Putamen (tissue), 1 donor: ENCODE measurements at regions not wholly inside any gene's neighbourhood (a gene's known extent, or its start where the extent isn't known, plus 50 kb on each side); places are given as distances from the start of the nearest gene placed in this dataset.

Experiments used
- DNase-seq: peaks from one replicate; pipeline ENCODE4 v3.0.0-alpha.2; 2016; ENCODE audit warnings: low spot score

DNA sequence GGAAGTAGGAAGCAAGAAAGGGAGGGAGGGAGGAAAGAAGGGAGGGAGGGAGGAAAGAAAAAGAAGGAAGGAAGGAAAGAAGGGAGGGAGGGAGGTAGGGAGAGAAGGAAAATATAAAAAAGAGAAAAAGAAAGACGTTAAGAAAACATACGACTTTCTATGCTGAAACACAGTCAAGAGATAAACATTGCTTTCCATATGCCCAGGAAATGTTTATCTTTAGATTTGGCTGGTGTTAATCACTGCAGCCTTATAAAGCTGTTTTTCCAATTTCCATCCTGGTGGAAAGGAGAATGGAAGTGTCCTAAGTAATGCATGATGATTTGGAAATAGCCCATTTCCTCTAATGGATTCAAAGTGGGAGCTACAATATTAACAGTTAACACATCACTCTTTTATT is 524.3 kb downstream of the MTRR start:
- DNase-seq: no peak

DNA sequence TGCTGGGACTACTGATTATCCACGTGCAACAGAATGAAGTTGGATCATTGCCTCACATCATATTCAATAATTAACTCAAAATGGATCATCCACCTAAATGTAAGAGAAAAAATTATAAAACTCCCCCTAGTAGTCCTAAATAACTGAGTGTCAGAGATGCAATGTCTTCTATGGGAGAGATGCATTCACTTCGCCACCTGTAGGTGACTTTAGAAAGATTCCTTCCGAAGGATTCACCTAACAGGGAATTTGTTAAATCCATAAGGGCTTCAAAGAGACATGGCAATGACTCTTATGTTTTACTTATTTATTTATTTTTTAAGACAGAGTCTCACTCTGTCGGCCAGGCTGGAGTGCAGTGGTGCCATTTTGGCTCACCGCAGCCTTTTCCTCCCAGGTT is 526.0 kb downstream of the MTRR start:
- DNase-seq: no peak

DNA sequence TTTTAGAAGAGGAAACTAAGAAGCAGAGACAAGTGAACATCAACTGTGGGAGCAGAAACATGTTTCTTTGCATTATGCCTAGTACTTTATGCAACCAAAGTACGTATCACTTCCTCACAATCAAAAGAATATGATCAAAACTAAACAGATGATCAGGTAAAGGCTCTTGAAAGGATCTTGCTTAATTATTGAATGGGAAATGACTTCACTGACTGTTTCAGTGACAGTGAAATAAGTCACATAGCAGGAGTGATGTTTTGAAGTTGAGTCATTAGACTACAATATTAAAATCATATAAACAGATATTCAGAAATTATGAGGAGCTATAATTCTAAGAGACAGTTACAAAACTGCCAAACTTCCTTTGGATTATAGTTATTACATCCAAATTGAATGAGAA is 527.3 kb downstream of the MTRR start:
- no peak for DNase-seq

DNA sequence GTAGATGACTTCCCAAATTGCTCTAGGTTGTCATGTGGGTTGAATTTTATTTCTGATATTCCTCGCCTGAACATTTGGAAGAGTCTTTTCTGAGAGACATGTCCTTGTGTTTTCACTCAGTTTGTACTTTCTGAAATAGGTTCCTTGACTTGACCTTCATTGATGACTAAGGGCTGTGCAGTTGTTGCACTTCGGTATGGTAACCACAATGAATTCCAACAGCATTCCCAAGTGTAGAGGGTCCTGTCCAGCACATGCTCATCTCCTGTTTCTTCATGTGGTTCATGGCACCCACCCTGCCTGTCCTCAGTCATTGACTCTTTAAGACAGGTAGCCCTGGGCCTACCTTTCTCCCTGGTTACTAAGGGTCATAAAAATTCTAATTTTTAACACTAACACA is 527.8 kb downstream of the MTRR start:
- no peak for DNase-seq

DNA sequence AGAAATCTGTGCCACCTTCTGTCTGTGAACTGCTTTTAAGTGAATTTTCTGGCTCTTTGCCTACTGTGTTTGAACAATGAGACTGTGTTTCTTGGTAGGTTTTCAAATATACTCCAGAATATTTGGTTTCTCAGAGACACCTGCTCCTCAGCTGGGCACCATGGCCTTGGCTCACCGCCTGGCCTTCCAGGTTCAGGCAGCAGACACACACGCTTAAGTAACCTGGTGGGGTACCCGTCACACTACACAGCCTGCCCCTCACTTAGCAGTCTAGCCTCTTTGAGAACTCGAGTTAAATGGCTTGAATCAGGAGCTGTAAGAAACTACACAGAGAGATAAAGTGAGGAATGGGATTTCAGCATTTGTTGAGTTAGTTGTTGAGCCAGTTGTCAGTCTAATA is 530.5 kb downstream of the MTRR start:
- DNase-seq: no peak

DNA sequence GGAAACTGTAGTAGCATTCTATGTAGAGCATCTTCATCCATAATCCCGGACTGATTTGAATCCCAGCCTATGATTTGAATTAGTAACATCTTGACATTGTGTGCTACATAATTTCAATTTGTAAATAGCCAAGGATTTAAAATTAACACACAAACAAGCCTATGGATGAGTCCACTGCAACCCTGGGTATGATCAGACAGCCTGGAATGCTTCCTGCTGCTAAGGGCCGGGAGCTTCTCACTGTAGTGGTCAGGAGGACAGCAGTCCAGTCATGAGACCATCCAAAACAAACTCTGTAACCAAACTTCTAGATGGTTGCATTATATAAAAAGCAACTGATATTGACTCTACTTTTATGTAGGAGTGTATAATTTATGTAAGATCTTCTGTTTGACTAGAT is 539.3 kb downstream of the MTRR start:
- DNase-seq: no peak

DNA sequence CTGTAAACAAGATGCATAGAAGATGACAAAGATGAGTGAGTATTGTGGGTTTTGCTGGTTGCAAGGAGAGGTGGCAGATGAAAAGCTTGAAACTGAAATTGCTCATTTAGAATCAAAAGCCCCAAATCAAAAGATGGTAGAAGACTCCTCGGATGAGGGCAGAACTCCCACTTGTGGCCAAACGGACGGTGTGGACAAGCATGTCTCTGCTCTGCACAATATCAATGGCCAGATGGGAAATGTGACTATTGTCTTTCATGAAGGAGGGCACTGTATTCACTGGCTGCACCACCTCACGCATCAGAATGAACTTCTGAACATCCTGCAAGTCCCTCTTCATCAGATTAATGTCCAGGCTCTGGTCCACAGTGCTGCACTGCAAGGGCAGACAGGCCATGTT is 541.7 kb downstream of the MTRR start:
- no peak for DNase-seq

DNA sequence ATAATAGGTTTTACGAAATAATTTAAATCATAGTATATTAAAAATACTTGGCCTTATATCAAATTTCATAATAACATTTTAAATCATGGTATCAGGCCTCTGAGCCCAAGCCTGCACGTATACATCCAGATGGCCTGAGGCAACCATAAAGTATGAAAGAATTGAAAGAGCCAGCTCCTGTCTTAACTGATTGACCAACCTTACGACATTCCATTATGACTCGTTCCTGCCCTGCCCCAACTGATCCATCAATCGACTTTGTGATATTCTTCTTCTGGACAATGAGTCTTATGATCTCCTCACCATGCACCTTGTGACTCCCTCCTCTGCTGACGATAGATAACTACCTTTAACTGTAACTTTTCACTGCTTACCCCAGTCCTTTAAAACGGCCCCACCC is 545.0 kb downstream of the MTRR start:
- DNase-seq: no peak

DNA sequence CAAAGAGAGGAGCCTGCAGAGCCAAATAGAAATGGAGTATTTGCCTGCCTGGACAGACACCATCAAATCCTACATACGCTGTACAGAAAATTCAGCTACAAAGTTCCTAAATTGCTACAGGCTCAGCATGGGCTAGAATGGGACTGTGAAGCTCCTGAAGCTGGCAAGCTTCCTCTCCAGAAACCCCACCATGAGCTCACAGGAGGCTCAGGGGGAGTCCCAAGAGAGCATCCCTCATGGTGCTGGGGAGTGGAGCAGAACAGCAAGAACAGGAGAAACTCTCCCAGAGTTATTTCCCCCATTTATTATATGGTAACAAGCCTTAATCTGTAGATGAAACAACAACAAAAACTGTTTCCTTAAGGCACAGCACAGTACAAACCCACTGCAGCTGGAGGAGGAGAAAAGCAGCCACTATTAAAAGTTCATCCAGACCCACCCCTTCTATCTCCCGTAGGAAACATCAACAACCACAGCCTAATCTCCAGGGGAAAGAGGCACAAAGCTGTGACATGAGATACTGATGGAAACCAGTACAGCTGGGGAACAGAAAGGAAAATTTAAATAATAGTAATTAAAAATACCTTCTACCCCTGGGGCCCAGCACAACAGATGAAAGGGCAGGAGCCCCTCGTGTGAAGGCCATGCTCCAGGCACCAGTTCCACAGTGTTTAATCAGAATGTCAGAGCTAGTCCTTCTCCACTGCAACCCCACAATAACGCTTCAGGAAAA is 548.5 kb downstream of the MTRR start:
- DNase-seq: no peak

DNA sequence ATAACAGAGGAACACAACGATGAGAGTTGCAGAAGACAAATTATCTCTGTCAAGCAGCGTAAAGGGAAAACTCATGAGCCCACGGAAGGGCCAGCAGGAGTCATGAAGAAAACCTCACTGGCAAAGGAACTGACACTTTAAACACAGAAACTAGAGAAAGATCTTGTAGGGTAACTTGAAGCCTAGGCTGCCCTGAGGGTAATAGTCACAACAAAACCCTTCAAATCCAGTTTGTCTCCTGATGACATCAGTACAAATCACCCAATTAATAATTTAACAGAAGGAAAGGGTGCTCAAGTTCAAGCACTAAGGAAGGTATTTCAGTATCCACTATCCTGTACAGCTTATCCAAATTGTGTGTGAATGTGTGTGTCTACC is 549.1 kb downstream of the MTRR start:
- DNase-seq: no peak

DNA sequence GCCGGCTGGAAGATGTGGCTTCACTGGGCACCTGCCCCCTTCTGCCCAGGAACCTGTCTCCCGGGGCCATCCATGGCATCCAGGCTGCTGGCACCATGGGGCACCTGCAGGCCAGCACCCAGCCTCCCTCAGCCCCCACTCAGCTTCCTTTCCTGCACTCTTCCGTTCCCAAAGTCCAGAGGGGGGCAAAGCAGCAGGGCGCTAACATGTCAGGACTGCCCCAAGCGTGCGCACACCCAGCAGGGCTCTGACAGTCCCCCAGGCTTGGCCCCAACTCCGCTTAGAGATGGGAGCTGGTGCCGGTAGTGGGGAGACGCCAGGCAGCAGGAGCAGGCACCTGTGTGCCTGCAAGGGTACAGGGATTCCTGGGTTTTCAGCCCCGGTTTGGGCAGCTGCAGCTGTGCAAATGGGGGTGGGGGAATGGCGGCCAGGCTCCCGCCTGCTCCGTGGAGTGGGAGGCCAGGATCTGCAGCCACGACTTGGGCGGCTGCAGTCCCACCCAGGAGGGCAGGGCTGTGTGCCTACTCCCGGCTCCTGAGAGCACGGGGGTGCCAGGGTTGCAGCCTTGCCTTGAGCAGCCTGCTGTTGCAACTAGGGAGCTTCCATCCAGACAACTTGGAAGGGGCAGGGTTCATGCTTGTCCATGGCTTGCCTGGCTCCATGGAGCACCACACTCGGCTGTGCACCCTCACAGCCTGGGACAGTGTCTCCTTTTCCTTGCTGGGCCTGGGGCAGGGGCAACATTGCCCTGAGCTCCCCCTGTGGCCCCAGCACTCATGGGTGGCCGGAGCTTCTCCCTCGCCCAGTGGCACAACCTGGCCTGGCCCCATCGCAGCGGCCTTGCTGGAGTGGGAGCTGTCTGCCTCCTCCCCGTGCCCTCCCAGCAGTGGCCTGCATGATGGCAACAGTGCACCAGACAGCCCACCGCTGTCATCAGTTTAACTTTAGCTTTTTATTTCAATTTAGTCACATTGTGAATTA is 561.1 kb downstream of the MTRR start:
- DNase-seq: no peak

DNA sequence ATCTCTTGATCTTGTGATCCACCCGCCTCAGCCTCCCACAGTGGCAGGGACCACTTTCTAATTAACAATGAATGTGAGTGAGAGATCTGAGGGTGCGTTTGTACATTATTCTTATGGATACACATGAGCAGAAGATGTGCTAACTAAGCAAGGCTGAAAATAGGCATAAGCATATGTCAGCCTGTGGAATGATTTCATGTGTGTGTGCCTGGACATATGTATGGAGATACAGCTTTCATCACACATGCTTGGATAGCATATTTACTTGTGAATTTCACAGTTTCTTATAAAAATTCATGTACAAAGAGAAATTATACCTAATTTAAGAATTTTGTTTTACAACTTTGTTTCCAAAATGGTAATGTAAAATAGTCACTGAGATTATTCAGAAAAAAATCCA is 565.6 kb downstream of the MTRR start:
- DNase-seq: no peak

DNA sequence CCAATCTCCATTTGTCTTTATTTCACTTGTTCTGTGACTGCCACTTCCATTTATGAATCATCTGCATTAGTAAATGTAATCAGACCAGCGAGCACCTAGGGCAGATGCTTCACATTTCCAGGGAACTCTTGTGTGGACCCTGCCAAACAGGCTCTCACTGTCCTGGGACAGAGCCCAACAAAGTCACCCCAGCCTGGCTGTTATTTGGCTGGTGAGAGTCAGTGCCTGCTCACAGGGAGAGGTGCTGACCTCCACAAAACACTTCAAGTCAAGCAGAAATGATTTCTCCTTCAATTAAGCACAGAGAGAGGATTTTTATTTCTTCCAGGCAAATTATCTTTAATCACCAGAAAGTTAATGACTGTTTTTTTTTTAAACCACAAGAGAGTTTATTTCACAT is 568.0 kb downstream of the MTRR start:
- no peak for DNase-seq

DNA sequence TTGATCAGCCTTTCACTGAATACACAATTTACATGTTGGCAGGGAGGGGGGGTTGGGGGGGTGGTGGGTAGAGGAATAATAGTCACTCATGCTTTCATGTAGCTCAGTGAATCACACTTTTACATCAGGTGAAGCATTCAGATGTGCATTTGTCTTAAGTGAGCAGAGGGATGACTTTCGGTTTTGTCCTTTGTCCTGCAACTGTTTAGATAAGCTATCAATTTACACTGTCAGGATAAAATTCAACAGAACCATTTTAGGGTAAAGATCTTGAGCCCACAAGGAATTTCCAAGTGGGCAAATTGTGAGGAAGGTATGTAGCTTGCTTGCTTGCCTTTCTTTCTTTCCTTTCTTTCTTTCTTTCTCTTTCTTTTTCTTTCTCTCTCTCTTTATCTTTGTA is 576.2 kb downstream of the MTRR start:
- DNase-seq: no peak

DNA sequence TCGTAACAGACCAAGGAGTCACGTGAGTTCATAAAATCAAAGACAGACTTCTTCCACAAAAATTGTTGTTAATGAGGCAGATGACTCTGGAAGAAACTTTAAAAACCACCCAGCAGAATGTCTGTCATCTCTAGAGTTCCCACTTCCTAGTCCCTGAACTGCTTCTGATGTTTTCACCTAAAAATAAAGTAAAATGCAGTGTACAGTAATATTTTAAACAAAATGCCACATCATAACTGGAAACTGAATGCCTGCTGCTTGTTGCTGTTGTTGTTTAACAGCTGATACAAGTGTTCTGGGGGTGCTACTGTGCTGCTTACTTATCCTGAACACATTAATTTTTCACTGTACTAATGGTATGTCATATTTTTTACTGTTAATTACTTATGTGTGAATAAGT is 577.2 kb downstream of the MTRR start:
- no peak for DNase-seq

DNA sequence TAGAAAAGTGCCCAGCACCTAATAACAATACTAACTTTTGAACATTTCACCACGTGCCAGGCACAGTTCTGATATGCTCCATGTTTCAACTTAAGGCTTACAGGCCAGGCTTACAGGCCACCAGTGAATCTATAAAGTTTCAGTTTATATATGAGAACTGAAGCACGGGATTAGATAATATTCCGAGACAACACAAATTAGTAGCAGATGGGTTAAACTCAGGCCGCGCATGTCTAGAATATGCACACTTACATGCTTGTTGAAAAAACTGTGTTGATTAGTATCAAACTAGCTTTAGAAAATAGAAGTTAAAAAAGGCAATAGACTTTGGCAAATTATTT is 587.9 kb downstream of the MTRR start:
- peak; percentile 9 for DNase-seq

DNA sequence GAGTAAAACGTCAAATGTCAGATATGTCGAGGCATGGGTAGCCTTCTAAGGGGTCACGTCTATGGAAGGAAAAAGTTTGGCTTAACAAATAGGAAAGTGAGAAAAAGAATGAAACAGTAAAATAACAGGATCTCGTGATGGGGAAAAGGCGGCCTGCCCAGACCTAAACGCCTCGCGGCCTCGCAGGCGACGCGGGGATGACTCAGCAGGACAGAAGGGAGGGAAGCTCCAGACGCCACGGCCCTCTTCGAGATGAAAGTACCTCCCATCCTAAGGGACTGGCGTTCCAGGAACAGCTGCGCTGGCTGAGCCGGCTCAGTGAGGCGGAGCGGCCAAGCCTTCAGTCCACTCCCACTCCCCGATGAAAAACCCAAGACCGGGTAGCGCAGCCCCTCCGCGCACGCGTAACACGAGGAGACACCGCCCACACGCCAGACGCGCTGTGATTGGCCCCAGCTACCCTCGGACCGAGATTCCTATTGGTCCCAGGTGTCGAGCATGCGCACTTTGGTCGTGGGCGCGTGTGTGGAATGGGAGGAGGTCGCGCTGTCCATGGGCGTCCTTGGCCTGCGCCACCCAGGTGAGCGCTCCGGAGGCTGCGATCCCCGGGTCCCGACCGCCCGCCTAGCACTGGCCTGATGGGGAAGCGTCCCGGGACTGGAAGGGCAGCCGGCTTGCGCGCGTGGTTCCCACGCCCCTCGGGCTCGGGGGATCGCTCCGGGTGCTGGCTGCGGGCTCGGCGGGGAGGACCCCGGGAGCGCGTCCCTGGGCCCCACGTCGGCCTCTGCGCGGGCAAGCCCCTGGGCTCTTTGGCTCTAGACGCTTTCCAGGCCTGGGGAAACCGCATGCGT is 588.5 kb downstream of the MTRR start:
- peak; percentile 95 for DNase-seq

DNA sequence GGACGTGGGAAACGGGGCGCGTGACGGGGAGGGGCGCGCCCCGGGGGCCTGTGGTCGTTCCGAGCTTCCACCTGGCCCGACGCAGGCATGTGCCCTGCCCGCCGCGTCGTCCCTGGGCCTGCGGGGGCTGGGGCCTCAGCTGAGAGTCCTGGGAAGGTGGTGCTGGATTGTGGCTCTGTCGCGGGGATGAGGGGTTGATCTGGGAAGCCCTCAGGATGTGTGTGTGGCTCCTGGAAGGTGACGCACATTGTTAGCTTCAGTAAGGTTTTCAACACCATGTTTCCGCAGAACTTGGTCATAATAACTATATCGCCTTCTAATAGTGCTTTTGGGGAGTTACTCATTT is 589.1 kb downstream of the MTRR start:
- DNase-seq: no peak

DNA sequence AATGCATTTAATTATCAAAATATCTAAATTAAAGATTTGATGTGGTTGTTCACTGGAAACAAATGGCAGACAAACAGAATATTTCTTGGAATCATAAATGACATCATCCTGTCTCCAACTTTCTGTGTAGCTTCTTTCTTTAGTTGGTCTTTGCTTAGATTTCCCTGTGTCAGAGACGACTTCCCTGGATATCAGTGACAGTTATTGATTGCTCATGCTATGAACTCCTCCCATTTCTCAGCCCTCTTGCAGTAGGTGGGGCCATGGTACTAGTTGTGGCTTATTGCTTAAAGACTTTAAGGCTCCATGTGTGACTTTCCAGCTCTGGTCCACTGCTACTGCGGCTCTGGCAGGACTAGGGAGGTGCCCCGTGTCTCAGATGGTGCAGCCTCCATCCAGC is 592.6 kb downstream of the MTRR start:
- no peak for DNase-seq

DNA sequence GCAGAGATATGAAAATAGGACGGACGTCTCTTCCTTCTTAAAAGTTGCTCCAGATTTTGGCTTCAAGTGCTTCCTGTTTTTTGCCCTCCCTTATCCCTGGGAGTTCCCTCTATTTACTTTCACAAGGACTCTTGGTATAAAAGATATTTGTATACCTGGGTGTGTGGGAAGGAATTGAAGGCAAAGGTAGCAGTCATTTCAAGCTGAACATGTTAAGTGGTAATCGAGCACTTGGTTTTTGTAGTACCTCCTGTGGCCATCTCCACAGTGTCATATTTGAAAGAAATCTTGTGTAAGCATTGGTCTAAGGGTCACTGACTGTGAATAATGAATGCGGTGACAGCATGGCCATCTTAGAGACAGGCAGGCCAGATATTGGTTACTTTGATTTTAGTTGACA is 593.6 kb downstream of the MTRR start:
- no peak for DNase-seq

DNA sequence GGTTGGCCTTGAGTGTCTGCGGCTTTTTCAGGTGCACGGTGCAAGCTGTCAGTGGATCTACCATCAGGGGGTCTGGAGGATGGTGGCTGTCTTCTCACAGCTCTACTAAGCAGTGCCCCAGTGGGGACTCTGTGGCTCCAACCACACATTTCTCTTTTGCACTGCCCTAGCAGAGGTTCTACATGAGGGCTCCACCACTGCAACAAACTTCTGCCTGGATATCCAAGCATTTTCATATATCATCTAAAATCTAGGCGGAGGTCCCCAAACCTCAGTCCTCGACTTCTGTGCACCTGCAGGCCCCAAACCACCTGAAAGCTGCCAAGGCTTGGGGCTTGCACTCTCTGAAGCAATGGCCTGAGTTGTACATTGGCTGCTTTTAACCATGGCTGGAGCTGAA is 601.5 kb downstream of the MTRR start:
- no peak for DNase-seq

DNA sequence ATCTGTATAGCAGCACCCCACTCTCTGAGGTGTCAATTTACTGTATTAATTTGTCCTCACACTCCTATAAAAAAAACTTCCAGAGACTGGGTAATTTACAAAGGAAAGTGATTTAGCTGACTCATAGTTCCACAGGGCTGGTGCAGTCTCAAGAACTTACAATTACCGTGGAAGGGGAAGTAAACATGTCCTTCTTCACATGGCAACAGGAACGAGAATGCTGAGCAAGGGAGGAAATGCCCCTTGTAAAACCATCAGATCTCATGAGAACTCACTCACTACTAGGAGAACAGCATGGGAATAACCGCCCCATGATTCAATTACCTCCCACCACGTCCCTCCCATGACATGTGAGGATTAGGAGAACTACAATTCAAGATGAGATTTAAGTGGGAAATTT is 602.6 kb downstream of the MTRR start:
- DNase-seq: no peak

DNA sequence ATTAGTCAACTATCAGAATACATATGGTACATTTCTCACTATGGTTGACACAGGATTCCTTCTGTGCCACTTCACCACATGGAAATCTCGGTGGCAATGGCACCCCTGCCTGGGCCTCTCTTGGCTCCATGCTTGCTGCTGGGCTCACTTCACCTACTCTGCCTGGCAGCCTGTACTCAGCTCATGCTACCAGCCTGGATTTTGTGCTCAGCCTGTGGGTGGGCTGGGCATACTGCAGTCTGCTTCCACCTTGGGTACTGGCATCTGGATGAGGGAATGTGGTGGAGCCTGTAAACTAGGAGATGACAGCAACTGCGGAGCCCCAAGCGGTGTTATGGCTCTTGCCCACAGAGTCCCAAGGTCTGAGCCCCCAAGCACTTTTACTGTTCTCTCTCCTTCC is 604.1 kb downstream of the MTRR start:
- no peak for DNase-seq
